HG03520 (cell line): ENCODE measurements at regions not wholly inside any gene's neighbourhood (a gene's known extent, or its start where the extent isn't known, plus 50 kb on each side); places are given as distances from the start of the nearest gene placed in this dataset.

ENCODE experiments used
- ATAC-seq: cut with Tn5 transposase; IDR thresholded peaks from one replicate; pipeline ENCODE4 v1.9.1; 2021; ENCODE audit warnings: mild to moderate bottlenecking, moderate library complexity; ENCODE audit not compliant: unreplicated experiment

- no peak for ATAC-seq
Observed at GRCh38 chr10:44064987-44065787, 319.7 kb downstream of the CXCL12 start.

DNA sequence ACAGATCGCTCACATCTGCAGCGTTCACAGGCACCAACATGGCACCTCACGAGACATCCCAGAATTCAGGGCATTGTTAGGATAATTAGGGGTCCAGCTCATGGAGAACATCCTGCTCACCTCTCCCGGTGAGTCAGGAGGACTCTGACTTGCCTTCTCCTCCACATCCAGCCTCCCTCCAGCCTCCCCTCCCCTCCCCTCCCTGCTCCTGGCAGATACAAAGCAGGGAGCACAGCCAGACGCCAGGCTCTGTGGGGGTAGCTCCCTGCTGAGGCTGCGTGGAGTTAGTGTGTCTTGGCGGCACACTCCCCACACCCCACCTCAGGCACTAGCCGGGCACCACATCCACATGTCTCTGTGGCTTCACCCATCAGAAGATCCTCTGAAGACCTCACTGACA is 320.6 kb downstream of the CXCL12 start:
- ATAC-seq = no peak

DNA sequence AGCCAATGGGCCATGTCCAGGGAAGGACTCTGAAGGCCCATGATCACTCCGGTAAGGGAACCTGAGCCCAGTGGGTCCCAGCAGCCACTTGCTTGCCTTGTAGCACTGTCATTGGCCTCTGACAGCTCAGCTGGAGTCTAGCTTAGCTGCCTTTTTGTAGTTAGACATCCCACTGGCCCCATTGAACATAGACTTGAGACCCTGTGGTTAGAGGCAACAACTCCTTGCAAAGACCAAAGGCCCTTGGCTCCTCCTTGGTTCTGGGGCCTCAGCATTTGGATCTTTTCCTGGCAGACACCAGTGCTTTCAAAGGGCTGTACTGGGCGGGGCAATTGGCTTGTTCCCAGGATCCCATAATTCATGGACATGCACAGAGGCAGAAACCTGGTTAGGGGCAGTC is 321.2 kb downstream of the CXCL12 start:
- no peak for ATAC-seq

- no peak for ATAC-seq
Observed at GRCh38 chr10:44060719-44061118, 324.2 kb downstream of the CXCL12 start.

DNA sequence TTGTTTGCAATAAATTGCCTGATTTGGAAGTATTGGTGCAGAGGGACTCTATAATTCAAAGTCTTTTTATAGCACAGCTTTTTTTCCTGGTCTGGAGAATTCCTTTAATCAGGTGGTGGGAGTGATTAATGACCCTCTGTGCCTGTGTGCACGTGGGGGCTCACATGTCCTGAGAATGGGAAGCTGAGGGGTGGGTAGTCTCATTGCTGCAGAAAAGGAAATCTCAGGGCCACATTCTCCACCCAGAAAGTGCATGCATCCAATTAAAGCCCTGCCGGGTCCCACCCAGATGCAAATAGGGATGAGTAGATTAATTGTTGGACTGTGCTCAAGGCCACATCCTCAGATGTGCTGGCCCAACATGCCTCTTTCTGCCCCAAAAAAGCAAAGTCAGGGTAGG is 324.7 kb downstream of the CXCL12 start:
- no peak for ATAC-seq

GRCh38 chr10:44058259-44058658 is 326.6 kb downstream of the CXCL12 start:
- no peak for ATAC-seq

- no peak for ATAC-seq
Observed at GRCh38 chr10:44056967-44057805, 327.7 kb downstream of the CXCL12 start.

DNA sequence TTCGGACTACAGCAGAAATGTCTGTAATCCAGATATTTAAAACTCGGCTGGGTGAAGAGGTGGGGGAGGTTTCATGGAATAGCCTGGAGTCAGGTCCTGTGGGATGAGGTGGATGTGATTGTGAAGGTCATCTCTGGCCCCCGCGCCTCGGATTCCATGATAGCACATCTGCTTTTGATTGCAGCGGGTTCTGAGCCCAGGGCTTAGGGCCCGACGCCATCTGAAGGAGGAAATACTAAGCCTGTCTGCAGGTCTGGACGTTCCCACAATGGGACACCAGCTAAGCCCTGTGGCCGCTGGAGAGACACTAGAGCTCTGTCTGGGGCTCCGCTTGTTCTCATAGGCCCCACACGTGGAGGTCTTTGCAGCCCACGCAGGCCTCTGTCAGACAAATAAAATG is 328.7 kb downstream of the CXCL12 start:
- no peak for ATAC-seq

DNA sequence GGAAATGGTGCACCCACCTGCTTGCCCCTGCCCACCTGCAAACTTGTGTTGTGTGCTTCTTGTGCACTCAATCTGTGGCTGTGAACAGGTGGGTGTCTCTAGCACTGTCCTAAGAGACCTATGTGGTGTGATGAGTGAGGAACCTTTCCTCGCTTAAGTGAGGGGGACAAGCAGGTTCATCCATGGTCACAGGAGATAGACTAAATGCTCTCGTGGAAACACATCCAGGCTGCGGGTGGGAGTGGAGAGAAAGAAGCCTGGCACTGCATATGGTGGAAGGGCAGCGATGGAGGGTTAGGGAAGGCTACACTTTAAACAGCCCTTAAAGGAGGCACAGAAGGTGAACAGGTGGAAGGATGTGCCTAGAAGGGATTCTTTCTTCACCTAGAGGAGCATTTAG is 330.9 kb downstream of the CXCL12 start:
- no peak for ATAC-seq

GRCh38 chr10:44053391-44053790 is 331.5 kb downstream of the CXCL12 start:
- ATAC-seq = no peak

DNA sequence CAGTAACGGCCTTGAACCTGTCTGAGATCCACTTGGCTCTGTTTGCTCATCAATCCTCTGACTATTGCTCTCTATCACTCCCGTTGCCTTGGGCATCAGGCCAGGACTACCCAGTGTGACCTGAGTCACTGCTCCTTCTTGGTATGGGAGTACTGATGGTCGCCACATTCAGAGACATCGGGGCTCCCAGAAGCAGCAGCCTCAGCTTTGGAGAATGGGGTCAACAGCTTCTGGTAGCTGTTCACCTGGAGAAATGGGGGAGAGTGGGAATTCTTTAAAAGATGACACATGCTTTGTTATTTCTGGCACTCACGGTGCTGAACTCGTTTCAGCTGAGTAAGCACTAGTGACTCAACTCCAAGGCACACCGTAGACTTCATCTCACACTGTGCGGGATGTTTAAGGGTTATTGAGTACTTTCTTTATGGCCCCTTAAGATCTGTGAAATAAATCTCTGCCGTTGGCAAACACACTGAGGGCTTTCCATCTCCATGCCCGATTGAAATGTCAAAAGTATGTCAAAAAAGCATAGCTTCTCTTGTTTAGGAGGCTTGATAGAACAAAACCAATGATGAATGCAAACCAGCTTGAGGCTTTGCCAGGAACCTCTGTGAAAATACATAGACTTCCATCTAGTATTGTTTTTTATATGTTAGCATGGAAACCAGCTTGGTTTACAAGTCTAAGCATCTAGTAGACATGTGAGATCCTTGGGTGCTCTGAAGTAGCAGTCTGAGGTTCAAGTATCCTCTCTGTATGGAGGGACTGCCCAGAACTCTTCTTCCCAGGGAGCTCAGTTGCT is 333.1 kb downstream of the CXCL12 start:
- ATAC-seq = no peak

GRCh38 chr10:44051091-44051490 is 333.8 kb downstream of the CXCL12 start:
- no peak for ATAC-seq

DNA sequence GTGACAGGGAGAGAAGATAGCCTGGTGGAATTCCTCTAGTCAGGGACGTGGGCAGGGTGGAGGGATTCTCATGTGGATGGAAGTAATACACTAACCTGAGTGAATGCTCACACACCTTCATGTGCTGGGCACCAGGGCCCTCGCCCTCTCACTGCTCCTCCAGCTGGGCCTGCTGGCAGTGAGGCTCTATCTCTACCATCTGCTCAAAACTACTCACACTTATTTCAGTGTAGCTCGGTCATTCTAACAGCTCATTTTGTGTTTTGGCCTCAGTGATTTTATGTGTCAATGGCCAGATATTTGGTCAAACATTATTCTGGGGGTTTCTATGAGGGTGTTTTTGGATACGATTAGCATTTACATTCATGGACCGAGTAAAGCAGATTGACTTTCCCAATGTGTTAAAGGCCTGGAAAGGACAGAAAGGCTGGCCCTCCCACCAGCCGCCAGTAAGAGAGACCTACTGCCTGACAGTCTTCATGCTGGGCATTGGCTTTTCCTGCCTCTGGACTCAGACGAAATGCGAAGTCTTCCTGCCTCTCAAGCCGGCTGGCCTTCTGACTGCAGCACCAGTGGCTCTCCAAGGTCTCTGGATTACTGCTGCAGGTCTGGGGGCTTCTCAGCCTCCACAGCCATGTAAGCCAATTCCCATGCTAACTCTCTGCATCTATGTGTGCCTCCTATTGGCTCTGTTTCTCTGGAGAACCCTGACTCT is 335.4 kb downstream of the CXCL12 start:
- ATAC-seq = no peak

- ATAC-seq = no peak
Observed at GRCh38 chr10:44047361-44047760, 337.5 kb downstream of the CXCL12 start.

- ATAC-seq = no peak
Observed at GRCh38 chr10:44046605-44047004, 338.3 kb downstream of the CXCL12 start.

DNA sequence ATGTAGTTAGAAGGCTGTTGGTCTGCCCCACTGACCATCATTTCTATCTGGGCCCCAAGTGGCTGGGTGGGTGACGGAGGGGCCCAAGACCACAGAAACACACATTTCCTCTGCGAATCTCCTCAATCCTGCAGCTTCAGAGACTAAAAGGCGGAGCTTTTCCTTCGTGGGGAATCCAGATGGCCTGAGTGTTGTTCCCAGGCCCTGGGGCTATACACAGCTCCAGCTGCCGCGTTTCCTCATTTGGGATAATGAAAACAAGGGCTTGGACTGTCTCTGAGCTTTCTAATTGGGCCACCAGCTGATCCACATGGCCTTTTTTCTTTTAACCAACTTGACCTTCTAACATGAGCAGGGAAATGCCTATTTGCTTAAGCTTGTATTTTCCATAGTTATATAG is 339.9 kb downstream of the CXCL12 start:
- ATAC-seq = no peak

GRCh38 chr10:44044549-44044948 is 340.3 kb downstream of the CXCL12 start:
- no peak for ATAC-seq

- no peak for ATAC-seq
Observed at GRCh38 chr10:44043646-44044375, 341.1 kb downstream of the CXCL12 start.

- ATAC-seq = no peak
Observed at GRCh38 chr10:44042926-44043602, 341.8 kb downstream of the CXCL12 start.
